ENCODE measurements at regions not wholly inside any gene's neighbourhood (a gene's known extent, or its start where the extent isn't known, plus 50 kb on each side); places are given as distances from the start of the nearest gene placed in this dataset.

- DNase-seq (ENCODE audit: low read depth) = no peak
Measured at GRCh38 chr1:199163267-199163666, 524.4 kb downstream of the PTPRC start.

- no peak for DNase-seq (ENCODE audit: low read depth)
Measured at GRCh38 chr1:199163670-199164069, 524.8 kb downstream of the PTPRC start.

GRCh38 chr1:199167460-199167859, 528.6 kb downstream of the PTPRC start:
- no peak for DNase-seq (ENCODE audit: low read depth)

GRCh38 chr1:199168888-199169585, 530.2 kb downstream of the PTPRC start:
- DNase-seq (ENCODE audit: low read depth) = no peak

- no peak for DNase-seq (ENCODE audit: low read depth)
Measured at GRCh38 chr1:199170711-199171110, 531.9 kb downstream of the PTPRC start.

- no peak for DNase-seq (ENCODE audit: low read depth)
Measured at GRCh38 chr1:199172171-199173124, 533.6 kb downstream of the PTPRC start.

GRCh38 chr1:199173356-199173755, 534.5 kb downstream of the PTPRC start:
- DNase-seq (ENCODE audit: low read depth) = peak; percentile 51

- DNase-seq (ENCODE audit: low read depth) = no peak
Measured at GRCh38 chr1:199174336-199174735, 535.5 kb downstream of the PTPRC start.

- DNase-seq (ENCODE audit: low read depth) = no peak
Measured at GRCh38 chr1:199176713-199177112, 537.9 kb downstream of the PTPRC start.

GRCh38 chr1:199177241-199177640, 538.4 kb downstream of the PTPRC start:
- no peak for DNase-seq (ENCODE audit: low read depth)

- DNase-seq (ENCODE audit: low read depth) = no peak
Measured at GRCh38 chr1:199178646-199179045, 539.8 kb downstream of the PTPRC start.

GRCh38 chr1:199182186-199182843, 543.5 kb downstream of the PTPRC start:
- DNase-seq (ENCODE audit: low read depth) = no peak

GRCh38 chr1:199184180-199184579, 545.3 kb downstream of the PTPRC start:
- DNase-seq (ENCODE audit: low read depth) = no peak

- DNase-seq (ENCODE audit: low read depth) = no peak
Measured at GRCh38 chr1:199194862-199195261, 556.0 kb downstream of the PTPRC start.

GRCh38 chr1:199197695-199198094, 558.9 kb downstream of the PTPRC start:
- DNase-seq (ENCODE audit: low read depth) = no peak

- DNase-seq (ENCODE audit: low read depth) = no peak
Measured at GRCh38 chr1:199202331-199202730, 563.5 kb downstream of the PTPRC start.

GRCh38 chr1:199204231-199204630, 565.4 kb downstream of the PTPRC start:
- no peak for DNase-seq (ENCODE audit: low read depth)

GRCh38 chr1:199205740-199206441, 567.1 kb downstream of the PTPRC start:
- DNase-seq (ENCODE audit: low read depth) = no peak

- DNase-seq (ENCODE audit: low read depth) = no peak
Measured at GRCh38 chr1:199208847-199209246, 570.0 kb downstream of the PTPRC start.

GRCh38 chr1:199218065-199218464, 579.2 kb downstream of the PTPRC start:
- no peak for DNase-seq (ENCODE audit: low read depth)

- no peak for DNase-seq (ENCODE audit: low read depth)
Measured at GRCh38 chr1:199218533-199218932, 579.7 kb downstream of the PTPRC start.

GRCh38 chr1:199220031-199220430, 581.2 kb downstream of the PTPRC start:
- no peak for DNase-seq (ENCODE audit: low read depth)
